ENCODE measurements at regions not wholly inside any gene's neighbourhood (a gene's known extent, or its start where the extent isn't known, plus 50 kb on each side); places are given as distances from the start of the nearest gene placed in this dataset.
A peak's percentile ranks its signal among the peaks of the same experiment; 100 is the strongest.

DNA sequence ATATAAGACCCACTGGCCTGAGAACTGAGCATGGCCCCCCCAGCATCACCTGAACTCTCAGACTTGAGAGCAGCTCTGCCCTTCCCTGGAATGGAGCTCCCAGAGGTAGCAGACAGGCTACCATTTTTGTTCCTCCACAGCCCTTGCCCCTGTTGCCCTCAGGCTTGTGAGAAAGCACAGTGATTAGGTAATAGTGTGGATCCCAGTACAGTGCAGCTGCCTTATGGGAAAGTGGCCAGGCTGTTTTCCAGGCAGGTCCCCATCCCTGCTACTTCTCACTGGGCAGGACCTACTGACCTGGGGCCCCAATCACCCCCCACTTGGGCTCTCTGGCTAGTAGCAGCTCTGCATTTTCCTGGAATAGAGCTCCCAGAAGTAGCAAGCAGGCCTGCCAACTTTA is 834.0 kb downstream of the DACH1 start:
- Histone ChIP-seq H2AK5ac (ENCODE audit: insufficient read length, low read length) (no peak overlapping the region), H4K5ac (ENCODE audit: insufficient read length, low read depth, low read length) (no peak overlapping the region), H3K4me2 (ENCODE audit: insufficient read depth, insufficient read length, low read length) (no peak overlapping the region), H3K4me1 (ENCODE audit: insufficient read depth, low read length) (no peaks in the 10 kb centered on the region), H2BK20ac (ENCODE audit: low read depth, low read length, poor library complexity, severe bottlenecking) (no peak overlapping the region), H2BK120ac (ENCODE audit: low read depth, low read length, poor library complexity, severe bottlenecking) (no peak overlapping the region), H2BK12ac (ENCODE audit: insufficient read length, low read depth, low read length) (no peak overlapping the region), H3K9ac (ENCODE audit: extremely low read depth, insufficient read length, low read length) (no peak overlapping the region), H2BK5ac (ENCODE audit: insufficient read length, low read length) (no peak overlapping the region), H3K23me2 (ENCODE audit: insufficient read length, low read depth, low read length, poor library complexity, severe bottlenecking) (no peaks in the 10 kb centered on the region), H2AFZ (ENCODE audit: low read length) (no peak overlapping the region), H3K23ac (ENCODE audit: insufficient read length, low read depth, low read length) (no peak overlapping the region), H2BK15ac (ENCODE audit: low read depth, low read length) (no peak overlapping the region), H4K8ac (replicated peaks; ENCODE audit: insufficient read length, low read depth, low read length) (no peak overlapping the region), H3K27me3 (ENCODE audit: insufficient read depth, low read length) (peaks cover 7% of the 10 kb centered on the region; the same call in 1 of the 2 replicates), H4K20me1 (ENCODE audit: control insufficient read depth, insufficient read depth, insufficient read length) (no peaks in the 10 kb centered on the region), H3K18ac (ENCODE audit: insufficient read length, low read depth, low read length) (no peak overlapping the region), H3K9me3 (ENCODE audit: control insufficient read depth, low read depth, low read length) (peaks cover 12% of the 10 kb centered on the region), H3K56ac (ENCODE audit: insufficient read length, low read depth, low read length) (no peak overlapping the region), H3K79me1 (ENCODE audit: insufficient read depth, low read depth, low read length, poor library complexity, severe bottlenecking) (no peaks in the 10 kb centered on the region), H4K91ac (ENCODE audit: insufficient read length, low read depth, low read length) (no peak overlapping the region), H3K79me2 (ENCODE audit: insufficient read depth, low read length) (no peaks in the 10 kb centered on the region), H3K27ac (ENCODE audit: insufficient read length, low read depth, low read length) (no peak overlapping the region), H3K4ac (ENCODE audit: low read depth, low read length) (no peak overlapping the region), H3K14ac (ENCODE audit: insufficient read depth, low read length) (peak overlapping the region; percentile 31; the same call in 1 of the 2 replicates), H3T11ph (ENCODE audit: low read length) (no peak overlapping the region)
- Mint-ChIP-seq H3K27ac (no peak overlapping the region), H3K4me1 (peaks cover 9% of the 10 kb centered on the region in 2 experiments), H3K36me3 (ENCODE audit: insufficient read depth in 1 of 3, low read depth in 3 of 3) (peaks cover 10 to 24% (median 12%) of the 10 kb centered on the region in 3 experiments), H3K4me3 (no peak overlapping the region), H3K9me3 (peaks cover 15 to 25% of the 10 kb centered on the region in 2 experiments), H3K27me3 (ENCODE audit: low read depth) (peaks cover 60% of the 10 kb centered on the region)
- TF ChIP-seq, protein P1, sequence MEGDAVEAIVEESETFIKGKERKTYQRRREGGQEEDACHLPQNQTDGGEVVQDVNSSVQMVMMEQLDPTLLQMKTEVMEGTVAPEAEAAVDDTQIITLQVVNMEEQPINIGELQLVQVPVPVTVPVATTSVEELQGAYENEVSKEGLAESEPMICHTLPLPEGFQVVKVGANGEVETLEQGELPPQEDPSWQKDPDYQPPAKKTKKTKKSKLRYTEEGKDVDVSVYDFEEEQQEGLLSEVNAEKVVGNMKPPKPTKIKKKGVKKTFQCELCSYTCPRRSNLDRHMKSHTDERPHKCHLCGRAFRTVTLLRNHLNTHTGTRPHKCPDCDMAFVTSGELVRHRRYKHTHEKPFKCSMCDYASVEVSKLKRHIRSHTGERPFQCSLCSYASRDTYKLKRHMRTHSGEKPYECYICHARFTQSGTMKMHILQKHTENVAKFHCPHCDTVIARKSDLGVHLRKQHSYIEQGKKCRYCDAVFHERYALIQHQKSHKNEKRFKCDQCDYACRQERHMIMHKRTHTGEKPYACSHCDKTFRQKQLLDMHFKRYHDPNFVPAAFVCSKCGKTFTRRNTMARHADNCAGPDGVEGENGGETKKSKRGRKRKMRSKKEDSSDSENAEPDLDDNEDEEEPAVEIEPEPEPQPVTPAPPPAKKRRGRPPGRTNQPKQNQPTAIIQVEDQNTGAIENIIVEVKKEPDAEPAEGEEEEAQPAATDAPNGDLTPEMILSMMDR (conservative IDR thresholded peaks at IDR 0.05) = no peak
- no peak for DNase-seq
